ENCODE measurements at regions not wholly inside any gene's neighbourhood (a gene's known extent, or its start where the extent isn't known, plus 50 kb on each side); places are given as distances from the start of the nearest gene placed in this dataset.

DNA sequence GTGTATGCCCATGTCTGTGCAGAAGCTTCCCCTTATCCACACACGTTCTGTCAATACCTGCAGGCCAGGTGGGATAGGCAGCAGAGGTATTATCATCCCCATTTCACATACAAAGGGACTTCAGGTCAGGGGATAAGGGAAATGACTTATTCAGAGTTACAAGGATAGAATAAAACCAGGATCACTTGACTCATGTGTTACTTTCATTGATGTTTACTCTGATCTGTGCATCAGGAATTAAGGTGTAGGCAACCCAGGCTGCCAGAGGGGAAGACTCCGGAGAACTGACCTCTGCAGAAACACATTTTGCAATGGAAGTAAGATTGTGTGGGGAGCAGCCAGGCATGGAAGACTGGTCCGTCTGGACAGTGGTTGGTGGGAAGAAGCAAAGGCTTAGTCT, 74.2 kb upstream of the FSTL4 start:
- no peak for DNase-seq (ENCODE audit: low spot score)

DNA sequence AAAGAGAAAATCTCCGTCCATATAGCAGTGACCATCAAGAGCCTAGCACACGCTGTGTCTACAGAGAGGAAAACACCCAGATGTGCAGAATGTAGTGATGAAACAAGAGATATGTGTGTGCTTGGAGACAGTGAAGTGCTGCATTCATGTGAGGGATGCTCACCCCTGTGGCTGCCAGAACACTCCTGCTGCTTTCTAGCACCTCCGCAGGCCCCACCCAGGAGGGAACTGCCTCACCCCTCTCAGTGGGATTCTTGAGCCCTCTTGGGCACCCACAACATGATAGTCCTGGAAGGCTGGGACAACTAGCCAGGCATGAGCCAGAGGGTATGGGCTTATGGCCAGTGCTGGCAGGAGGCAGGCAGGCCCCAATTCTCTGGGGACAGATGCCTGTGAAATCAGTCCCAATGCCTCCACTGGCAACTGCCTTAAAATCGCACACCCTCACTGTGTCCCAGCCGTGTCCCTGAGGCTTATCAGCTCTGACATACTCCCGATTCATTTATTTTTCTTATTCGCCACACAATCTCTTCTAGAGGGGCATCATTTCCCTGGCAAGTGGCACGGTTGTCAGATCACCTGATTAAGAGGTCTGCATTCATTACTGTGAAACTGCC, 73.2 kb upstream of the FSTL4 start:
- DNase-seq (ENCODE audit: low spot score): no peak

DNA sequence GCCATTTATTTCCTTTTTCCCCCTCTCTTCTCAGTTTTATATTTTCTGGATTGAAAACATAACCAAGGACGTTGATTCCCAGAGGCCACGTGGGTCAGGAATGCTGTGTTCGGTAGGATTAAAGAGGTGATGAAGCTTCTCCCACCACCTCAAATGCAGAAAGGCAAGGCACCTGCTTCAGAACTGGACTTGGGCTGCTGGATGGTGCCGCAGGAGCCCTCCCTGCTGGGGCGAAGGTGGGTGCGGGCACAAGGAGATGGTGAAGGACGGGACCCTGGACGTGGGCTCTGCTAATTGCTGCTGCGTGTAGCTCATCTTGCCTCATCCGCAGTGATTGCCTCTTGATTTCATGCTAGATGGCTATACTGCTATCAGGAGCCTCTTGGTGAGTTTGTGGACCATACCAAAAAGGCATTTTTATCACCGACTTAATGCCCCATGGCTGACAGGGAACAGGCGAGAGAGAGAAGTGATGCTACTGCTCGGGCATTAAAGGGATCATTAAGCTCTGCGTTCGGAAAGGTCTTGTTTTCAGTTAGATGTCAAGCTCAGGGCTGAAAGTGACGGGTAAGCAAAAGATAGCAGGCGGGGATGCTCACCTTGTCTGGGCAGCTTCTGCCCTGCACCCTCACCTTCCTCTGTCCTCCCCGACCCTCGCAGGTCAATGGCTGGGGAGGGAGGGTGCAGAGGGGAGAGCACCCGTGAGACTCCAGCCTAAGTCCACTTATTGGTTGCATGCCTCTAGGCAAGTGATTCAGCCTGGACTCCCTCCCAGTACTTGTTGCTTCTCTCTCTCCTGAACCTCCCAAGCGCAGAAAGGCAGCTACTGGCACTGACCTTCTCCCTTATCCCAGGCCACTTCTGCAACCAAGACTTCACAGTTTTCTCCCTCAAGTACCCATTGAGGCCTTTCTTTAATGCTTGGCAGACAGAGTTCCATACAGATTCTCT, 71.6 kb upstream of the FSTL4 start:
- no peak for DNase-seq (ENCODE audit: low spot score)

DNA sequence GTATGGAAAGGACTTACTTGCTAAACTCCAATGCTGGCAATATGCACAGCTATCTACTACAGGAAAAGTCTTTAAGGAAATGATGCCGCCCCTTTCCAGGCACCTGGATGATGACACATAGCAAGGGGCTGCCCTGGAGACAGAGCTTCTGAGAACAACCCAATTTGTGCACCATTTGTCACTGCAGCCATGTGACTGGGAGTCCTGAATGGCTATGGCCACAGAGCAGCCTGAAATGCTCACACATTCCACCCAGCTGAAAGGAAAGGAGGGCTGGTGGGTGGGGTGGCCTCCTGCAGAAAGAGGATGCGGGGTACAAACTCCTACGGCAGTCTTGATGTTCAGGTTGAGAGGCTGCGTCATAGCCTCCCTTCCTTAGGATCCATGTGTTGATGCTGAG, 70.1 kb upstream of the FSTL4 start:
- no peak for DNase-seq (ENCODE audit: low spot score)

DNA sequence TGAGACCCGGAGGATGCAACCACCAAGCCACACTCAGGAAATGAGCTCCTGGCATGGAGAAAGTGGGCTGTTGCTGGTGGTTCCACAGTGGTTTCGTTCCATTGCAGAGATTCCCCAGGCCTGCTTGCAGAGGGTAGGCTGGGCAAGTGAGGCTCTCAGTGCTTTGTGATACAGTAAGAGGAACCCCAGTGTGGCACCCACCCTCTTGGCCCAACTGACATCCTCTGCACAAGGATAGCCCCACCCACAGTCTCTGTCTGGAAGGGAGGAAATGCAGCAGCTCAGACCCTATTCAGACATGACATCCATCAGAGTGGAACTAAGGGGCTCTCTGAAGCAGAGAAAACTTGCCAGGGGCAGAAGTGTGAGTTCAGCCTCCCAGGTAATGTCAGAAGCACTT, 69.6 kb upstream of the FSTL4 start:
- no peak for DNase-seq (ENCODE audit: low spot score)

DNA sequence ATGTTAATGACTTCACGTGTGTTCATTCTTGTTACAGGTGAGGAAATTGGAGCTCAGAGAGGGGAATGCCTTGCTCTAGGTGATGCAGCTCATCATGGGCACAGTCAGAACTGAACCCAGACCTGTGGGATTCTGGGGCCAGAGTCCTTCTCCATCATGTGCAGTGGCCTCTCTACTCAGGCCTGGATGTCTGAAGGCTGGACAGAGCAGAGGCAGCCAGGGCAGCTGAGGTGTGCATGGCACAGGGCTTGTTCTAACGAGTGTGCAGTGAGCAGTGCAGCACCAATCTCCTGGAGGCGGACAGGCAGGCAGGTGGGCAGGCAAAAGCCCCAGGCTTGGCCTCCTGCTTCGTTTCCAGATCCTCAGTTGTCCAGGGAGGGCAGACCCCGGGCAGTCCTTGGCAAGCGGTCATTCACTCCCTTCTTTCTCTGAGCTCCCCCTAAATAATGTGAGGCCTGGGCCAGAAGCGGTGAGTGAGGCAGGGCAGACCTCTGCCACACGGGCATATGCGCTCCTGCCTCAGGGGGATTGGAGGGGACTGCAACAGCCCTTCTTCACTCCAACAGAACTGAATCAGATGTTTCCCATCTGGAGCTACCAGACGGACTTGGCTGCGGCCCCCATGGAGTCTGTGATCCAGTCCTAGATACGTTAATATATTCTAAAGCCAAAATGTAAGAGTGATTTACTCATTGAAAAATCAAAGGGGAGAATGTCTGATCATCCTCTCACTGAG, 68.7 kb upstream of the FSTL4 start:
- DNase-seq (ENCODE audit: low spot score): no peak

DNA sequence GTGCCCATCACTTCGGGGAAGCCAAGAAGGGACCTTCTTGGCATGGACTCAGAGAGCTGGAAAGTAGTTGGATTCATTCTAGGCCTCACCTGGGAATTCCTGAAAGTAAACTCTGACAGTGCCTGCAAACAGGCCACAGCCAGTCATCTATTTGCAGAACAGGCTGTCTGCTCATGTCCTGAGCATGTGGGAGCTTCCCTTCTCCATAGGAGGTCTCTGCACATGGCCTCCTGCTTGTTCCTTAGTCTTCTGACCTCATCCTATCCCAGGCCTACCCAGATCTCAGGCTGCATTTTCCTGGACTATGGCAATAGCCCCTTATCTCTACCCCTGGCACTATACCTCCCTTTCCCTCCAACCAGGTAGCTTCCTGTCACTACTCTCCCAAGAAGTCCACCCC, 67.2 kb upstream of the FSTL4 start:
- DNase-seq (ENCODE audit: low spot score): no peak

DNA sequence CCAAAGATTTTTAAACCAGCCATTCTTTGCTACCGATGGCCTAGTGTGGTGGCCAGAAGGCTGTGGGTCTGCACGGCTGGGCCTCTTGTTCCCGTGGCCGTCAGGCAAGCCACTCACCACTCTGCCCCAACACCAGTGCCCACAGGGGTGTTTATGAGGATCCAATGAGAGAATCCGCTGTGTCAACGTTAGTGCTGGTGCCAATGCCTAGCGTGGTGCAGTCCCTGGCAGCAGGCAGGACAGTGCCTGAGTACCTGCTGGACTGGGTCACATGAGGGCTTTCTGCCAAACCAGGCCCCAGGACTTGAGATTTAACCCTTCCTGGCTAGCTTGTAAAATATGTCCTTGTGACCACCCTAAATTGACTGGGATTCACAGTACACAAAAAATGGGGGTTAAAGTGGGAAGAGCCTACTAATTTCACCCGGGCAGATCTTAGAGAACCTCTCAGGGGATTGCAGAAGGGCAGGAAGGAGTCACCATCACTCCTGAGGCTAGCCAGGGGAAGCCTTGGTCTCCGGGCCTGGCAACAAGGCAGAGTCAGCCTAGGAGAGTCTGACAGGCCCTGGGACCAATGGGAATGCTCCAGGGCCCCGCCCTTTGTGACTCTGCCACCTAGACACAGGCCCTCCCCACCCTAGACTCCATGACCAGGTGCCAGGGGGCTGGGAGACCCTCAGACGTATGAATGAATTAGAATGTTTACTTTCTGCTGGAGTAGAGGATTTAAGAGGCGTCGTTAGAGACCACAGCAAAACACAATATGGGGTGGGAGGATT, 63.2 kb upstream of the FSTL4 start:
- no peak for DNase-seq (ENCODE audit: low spot score)

DNA sequence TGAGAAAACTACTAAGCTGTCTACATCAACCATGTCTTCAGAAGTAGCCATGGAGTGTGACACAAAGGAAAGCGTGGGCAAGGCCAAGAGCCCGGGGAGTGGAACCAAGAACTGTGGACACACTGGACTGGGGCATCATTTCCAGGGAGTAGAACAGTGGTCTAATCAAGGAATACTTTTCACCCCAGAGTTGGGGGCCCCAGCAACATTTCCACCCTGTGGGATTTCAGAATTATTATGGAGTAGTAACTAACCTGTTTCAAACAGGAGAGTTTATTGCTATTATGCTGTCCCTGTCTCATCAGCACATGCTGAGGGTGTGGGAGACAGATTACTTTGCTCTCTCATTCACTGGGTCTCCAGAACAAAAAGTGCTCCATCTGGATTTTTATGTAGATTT, 58.0 kb upstream of the FSTL4 start:
- DNase-seq (ENCODE audit: low spot score): no peak

DNA sequence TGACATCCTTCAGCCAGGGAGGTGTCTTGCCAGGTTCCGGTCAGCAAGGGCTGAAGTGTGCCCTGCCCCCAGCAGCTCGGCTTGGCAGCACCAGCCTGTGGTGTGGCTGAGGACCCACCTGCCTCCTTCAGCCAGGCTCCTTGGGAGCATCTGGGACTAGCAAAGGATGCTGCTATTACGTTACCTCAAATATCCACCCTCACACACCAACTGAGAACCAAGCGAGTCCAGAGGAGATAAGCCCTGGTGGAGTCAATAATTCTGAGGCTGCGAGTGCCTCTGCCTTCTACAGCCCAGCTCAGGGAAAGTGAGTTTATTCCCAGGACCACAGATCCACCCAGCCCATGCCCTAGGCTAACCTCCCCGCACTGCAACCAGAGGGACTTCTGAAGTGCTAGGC, 57.1 kb upstream of the FSTL4 start:
- no peak for DNase-seq (ENCODE audit: low spot score)

DNA sequence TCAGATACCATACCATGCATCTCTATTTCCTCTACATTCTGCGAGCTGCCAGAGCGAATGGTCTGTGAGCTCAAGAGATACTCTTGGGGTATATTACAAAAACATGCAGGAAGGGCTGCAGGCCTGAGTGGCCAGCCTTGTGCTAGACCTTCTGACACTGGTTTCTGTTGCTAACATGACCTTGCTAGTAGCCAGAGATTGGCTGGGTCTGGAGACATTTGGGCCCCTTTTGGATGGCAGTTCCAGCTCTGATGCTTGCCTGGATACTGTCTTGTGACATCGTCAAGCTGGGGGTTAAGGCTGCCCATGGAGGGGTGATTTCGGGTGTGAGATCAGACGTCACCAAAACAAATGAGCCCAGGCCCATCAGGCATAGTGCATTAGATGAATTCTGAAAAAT, 56.1 kb upstream of the FSTL4 start:
- no peak for DNase-seq (ENCODE audit: low spot score)

DNA sequence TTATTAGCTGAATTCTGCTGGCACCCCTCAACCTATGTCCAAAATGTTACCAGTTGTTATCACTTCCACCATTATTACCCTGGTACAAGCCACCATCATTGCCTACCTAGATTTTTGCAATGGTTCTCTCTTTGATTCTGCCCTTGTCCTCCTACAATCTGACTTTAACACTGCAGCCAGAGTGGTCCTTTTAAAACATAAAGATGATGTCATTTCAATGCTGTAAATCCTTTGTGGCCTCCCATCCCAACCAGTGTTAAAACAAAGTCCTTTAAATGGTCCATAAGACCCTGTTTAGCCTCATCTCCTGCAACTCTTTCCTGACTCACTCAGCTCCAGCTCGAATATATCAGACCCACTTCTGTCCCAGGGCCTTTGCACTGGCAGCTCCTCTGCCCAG, 54.9 kb upstream of the FSTL4 start:
- DNase-seq (ENCODE audit: low spot score): no peak

DNA sequence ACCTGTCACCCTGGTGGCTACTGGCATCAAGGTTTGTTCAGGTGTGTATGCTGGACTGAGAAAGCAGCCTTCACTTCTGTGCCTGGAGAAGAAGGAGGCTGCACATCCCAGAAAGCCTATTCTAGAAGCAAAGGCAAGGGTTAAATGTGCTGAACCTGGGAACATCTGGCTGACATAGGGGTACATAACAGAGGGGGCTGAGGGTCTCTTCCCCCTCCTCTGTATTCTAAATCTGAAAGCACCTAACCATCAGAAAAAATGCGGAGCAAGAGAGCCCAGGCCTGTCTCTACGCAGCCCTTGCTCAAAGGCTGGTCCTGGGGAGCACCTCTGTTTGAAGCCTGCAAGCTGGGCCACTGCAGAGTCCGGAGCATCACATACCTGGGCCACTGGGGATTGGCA, 53.2 kb upstream of the FSTL4 start:
- no peak for DNase-seq (ENCODE audit: low spot score)

DNA sequence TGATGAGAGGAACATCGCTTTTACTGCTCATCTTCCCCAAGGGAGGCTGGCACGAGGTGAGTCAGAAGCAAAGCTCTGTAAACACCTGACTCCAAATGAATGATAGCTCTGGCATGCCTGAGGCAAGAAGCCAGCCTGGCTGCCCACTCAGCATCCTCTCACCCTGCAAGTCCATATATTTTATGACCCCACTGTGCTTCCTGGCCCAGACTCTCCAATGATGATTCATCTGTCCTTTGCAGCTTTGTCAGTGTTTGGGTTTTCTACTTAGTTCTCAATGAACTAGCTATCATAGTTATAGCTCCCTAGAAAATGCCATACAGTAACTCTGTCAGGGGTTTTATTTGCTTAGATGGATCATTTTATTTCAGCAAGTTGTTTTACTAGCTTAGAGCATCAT, 52.1 kb upstream of the FSTL4 start:
- no peak for DNase-seq (ENCODE audit: low spot score)

DNA sequence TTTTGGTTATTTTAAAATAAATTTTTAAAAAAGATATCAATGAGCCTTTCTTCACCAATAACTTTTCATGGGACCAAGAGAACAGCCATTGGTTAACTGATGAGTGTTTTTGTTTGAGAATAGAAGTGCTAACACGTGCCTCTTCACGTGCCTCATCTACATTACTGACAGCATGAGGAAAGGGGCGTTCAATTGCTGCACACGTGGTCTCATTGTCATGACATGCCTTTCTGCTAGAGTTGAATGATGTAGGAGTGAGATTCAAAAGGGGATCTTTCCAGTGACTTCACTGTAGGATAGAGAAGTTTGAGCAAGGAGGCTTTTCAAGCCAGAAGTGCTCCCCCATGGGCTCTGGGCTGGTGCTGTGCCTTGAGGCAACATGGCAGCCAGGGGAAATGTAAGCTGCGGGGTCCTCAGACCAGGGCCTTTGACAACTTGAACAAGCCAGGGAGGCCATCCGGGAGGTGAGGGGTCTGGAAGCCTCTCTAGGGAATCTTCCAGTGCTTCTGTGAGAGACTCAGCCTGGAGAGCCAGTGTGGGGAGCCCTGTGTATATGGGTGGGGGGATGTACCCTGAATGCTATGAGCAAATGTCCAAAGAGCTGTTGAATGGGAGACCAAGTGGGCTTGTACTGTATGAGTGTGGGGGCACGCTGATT, 51.2 kb upstream of the FSTL4 start:
- DNase-seq (ENCODE audit: low spot score): no peak

DNA sequence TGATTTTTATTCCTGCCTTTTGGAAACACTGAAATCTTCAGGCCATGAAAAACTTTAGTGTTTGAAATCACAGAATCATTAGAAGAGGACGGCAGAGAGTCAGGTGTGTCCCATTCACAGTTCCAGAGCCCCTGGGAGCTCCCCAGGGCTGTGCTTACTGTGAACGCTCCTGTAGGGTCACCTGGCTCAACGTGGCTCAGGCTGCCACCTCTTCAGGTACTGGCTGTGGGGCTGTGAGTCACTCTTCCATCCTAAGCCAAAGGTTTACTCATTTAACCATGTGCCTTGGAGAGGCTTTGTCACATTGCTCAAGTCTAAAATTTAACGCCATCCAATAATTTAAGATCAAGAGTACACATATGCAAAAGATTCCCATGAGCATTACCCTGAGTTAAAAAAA, 50.2 kb upstream of the FSTL4 start:
- no peak for DNase-seq (ENCODE audit: low spot score)

All from CD4-positive, alpha-beta T cell treated with Interleukin-15 for 4 hours (primary cell).